ENCODE measurements at regions not wholly inside any gene's neighbourhood (a gene's known extent, or its start where the extent isn't known, plus 50 kb on each side); places are given as distances from the start of the nearest gene placed in this dataset.

DNA sequence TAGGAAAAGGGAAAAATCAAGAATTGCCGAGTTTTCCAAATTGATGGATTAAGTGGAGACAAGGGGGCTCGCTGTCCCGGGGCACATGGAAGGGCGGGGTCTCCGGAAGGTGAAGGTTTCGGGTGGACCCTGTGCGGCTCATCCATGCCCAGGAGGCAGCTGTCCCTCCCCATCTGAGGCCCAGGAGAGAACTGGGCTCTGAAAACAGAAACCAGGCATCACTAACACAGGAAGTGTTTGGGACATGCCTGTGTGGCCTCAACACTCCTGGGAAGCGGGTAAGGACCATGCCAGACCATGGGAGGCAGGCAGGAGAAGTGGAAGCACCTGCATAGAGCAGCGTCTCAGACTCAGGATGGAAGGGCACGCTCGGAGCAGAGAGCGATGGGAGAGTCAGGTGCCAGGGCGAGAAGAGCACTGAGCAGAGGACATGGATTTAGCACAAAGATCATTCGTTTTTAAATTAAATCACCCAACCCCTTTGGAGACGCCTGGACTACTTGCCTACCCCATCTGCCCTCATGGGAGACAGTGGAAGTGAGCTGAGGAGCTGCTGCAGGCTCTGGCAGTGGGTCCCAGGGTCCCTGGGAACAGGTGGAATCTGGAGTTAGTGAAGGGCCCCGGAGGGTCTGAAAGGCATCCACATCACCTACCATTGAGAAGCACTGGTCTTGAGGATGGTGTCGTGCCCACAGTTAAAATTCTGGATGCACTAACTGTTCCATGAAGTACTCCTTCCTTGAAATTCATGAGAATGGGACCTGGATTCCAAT, 183.2 kb upstream of the SOX1 start:
- TF ChIP-seq, protein P1, sequence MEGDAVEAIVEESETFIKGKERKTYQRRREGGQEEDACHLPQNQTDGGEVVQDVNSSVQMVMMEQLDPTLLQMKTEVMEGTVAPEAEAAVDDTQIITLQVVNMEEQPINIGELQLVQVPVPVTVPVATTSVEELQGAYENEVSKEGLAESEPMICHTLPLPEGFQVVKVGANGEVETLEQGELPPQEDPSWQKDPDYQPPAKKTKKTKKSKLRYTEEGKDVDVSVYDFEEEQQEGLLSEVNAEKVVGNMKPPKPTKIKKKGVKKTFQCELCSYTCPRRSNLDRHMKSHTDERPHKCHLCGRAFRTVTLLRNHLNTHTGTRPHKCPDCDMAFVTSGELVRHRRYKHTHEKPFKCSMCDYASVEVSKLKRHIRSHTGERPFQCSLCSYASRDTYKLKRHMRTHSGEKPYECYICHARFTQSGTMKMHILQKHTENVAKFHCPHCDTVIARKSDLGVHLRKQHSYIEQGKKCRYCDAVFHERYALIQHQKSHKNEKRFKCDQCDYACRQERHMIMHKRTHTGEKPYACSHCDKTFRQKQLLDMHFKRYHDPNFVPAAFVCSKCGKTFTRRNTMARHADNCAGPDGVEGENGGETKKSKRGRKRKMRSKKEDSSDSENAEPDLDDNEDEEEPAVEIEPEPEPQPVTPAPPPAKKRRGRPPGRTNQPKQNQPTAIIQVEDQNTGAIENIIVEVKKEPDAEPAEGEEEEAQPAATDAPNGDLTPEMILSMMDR (IDR thresholded peaks at IDR 0.05): no peak
- TF ChIP-seq TCF7L2 (IDR thresholded peaks at IDR 0.05; ENCODE audit: low read depth, low read length) (no peak), POLR2AphosphoS5 (IDR thresholded peaks at IDR 0.05; ENCODE audit: low read depth, low read length) (no peak)
- TF ChIP-seq, protein P2, sequence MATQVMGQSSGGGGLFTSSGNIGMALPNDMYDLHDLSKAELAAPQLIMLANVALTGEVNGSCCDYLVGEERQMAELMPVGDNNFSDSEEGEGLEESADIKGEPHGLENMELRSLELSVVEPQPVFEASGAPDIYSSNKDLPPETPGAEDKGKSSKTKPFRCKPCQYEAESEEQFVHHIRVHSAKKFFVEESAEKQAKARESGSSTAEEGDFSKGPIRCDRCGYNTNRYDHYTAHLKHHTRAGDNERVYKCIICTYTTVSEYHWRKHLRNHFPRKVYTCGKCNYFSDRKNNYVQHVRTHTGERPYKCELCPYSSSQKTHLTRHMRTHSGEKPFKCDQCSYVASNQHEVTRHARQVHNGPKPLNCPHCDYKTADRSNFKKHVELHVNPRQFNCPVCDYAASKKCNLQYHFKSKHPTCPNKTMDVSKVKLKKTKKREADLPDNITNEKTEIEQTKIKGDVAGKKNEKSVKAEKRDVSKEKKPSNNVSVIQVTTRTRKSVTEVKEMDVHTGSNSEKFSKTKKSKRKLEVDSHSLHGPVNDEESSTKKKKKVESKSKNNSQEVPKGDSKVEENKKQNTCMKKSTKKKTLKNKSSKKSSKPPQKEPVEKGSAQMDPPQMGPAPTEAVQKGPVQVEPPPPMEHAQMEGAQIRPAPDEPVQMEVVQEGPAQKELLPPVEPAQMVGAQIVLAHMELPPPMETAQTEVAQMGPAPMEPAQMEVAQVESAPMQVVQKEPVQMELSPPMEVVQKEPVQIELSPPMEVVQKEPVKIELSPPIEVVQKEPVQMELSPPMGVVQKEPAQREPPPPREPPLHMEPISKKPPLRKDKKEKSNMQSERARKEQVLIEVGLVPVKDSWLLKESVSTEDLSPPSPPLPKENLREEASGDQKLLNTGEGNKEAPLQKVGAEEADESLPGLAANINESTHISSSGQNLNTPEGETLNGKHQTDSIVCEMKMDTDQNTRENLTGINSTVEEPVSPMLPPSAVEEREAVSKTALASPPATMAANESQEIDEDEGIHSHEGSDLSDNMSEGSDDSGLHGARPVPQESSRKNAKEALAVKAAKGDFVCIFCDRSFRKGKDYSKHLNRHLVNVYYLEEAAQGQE (IDR thresholded peaks at IDR 0.05; ENCODE audit: insufficient read depth in 1 of 2, low read depth in 2 of 2, low read length in 1 of 2): no peak
